CD8-positive, alpha-beta memory T cell (primary cell): ENCODE measurements at regions not wholly inside any gene's neighbourhood (a gene's known extent, or its start where the extent isn't known, plus 50 kb on each side); places are given as distances from the start of the nearest gene placed in this dataset.
A peak's percentile ranks its signal among the peaks of the same experiment; 100 is the strongest.

Experiments
- CTCF ChIA-PET: fragments of 350-600 bp; sonication (Branson Sonifier 250); formaldehyde crosslinking; loops from one replicate; lab custom pipeline; 2021; ENCODE audit warnings: antibody characterized with exemption; lab: Charles Lee
- POLR2A ChIA-PET: fragments of 350-600 bp; sonication (Branson Sonifier 250); formaldehyde crosslinking; loops from one replicate; lab custom pipeline; 2021; ENCODE audit warnings: antibody characterized with exemption; lab: Charles Lee
- DNase-seq, 5 donors: peaks; one replicate each; pipeline versions ENCODE4 v3.0.0 to v3.0.0-alpha.2; 2020 to 2022; ENCODE audit warnings: mixed read lengths in 1 of 5
- H3K27ac ChIP-seq: one replicate; pipeline ENCODE4 v1.7.0; 2013; ENCODE audit warnings: low read depth, mild to moderate bottlenecking, low read length, moderate library complexity
- H3K27me3 ChIP-seq: 2 replicates; pipeline ENCODE4 v1.7.0; 2013; ENCODE audit warnings: low read length, mild to moderate bottlenecking; ENCODE audit not compliant: insufficient read depth, poor library complexity, severe bottlenecking
- H3K36me3 ChIP-seq: 2 replicates; pipeline ENCODE4 v1.7.0; 2013; ENCODE audit warnings: mild to moderate bottlenecking, low read length, moderate library complexity; ENCODE audit not compliant: insufficient read depth
- H3K4me1 ChIP-seq: 2 replicates; pipeline ENCODE4 v1.7.0; 2013; ENCODE audit warnings: mild to moderate bottlenecking, low read length, moderate library complexity; ENCODE audit not compliant: insufficient read depth
- H3K4me3 ChIP-seq: 2 replicates; pipeline ENCODE4 v1.7.0; 2013; ENCODE audit warnings: mild to moderate bottlenecking, low read length
- H3K9me3 ChIP-seq: 2 replicates; pipeline ENCODE4 v1.7.0; 2013; ENCODE audit warnings: mild to moderate bottlenecking, low read length
- H3K27ac Mint-ChIP-seq, 8 donors: one replicate each; pipeline ENCODE4 v1.8.0; 2020 to 2021; ENCODE audit warnings: mixed read lengths in 8 of 8, mild to moderate bottlenecking in 6 of 8, inconsistent platforms in 3 of 8, moderate library complexity in 3 of 8
- H3K27me3 Mint-ChIP-seq, 2 donors: one replicate each; pipeline ENCODE4 v1.8.0; 2020 to 2021; ENCODE audit warnings: mixed read lengths in 2 of 2, mild to moderate bottlenecking in 1 of 2, moderate library complexity in 1 of 2
- H3K36me3 Mint-ChIP-seq, 3 donors: one replicate each; pipeline ENCODE4 v1.8.0; 2020 to 2021; ENCODE audit warnings: mixed read lengths in 3 of 3, inconsistent platforms in 1 of 3, mild to moderate bottlenecking in 1 of 3
- H3K4me1 Mint-ChIP-seq, 3 donors: one replicate each; pipeline ENCODE4 v1.8.0; 2020 to 2021; ENCODE audit warnings: mixed read lengths in 3 of 3, inconsistent platforms in 1 of 3, mild to moderate bottlenecking in 1 of 3
- H3K4me3 Mint-ChIP-seq, 7 donors: one replicate each; pipeline ENCODE4 v1.8.0; 2020 to 2021; ENCODE audit warnings: mixed read lengths in 7 of 7, mild to moderate bottlenecking in 6 of 7, moderate library complexity in 4 of 7, inconsistent platforms in 2 of 7
- H3K9me3 Mint-ChIP-seq, 5 donors: one replicate each; pipeline ENCODE4 v1.8.0; 2020 to 2022; ENCODE audit warnings: mixed read lengths in 5 of 5, mild to moderate bottlenecking in 3 of 5, moderate library complexity in 2 of 5, inconsistent platforms in 1 of 5

DNA sequence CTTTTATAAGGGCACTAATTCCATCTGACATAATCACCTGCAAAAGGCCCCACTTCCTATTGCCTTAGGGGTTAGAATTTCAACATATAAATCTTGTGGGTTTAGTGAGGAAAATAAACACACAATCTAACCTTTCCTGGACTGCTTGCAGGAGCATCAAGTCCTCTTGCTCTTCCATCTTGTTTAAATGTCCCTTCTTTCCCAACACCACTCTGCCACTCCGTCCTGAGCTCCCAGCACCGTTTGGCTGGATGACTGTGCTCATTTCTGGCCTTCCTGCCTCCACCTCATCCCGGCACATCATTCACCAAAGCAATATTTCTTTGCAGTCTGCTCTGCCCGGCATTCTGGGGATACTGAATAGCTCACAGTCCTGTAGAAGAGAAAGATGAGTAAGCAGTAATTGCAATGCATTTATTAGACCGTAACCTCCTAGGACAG is 247.8 kb downstream of the BCL2 start:
- H3K27me3 ChIP-seq: no peaks in the 10 kb centered on the region
- H3K9me3 Mint-ChIP-seq: no peaks in the 10 kb centered on the region
- no peak overlapping the region for H3K4me3 Mint-ChIP-seq
- CTCF ChIA-PET: interaction anchor here (0.9 kb wide), 1 partner anchor 262 kb away, joined by 3 read pairs; no protein-coding TSS in a partner anchor
- peak overlapping the region in 1 of 8 donors; percentile 14 for H3K27ac Mint-ChIP-seq
- peaks cover 1 to 3% of the 10 kb centered on the region in 2 donors for H3K27me3 Mint-ChIP-seq
- DNase-seq: no peak
- POLR2A ChIA-PET: no interaction called here
- H3K36me3 Mint-ChIP-seq: no peaks in the 10 kb centered on the region
- H3K36me3 ChIP-seq: no peaks in the 10 kb centered on the region
- no peak overlapping the region for H3K27ac ChIP-seq
- H3K9me3 ChIP-seq: no peaks in the 10 kb centered on the region
- H3K4me1 ChIP-seq: peaks cover 4% of the 10 kb centered on the region
- peaks cover 10% of the 10 kb centered on the region in 3 donors for H3K4me1 Mint-ChIP-seq
- no peak overlapping the region for H3K4me3 ChIP-seq

GRCh38 chr18:63070767-63071502 is 248.6 kb downstream of the BCL2 start:
- Mint-ChIP-seq H3K4me3 (no peak overlapping the region), H3K27me3 (peaks cover 0 to 1% of the 10 kb centered on the region in 2 donors), H3K36me3 (no peaks in the 10 kb centered on the region), H3K27ac (no peak overlapping the region), H3K4me1 (peaks cover 10% of the 10 kb centered on the region in 3 donors), H3K9me3 (no peaks in the 10 kb centered on the region)
- ChIA-PET CTCF (no interaction called here), POLR2A (interaction anchor here (0.6 kb wide), 1 partner anchor 23 kb away, joined by 3 read pairs; no protein-coding TSS in a partner anchor)
- Histone ChIP-seq H3K27ac (no peak overlapping the region), H3K4me3 (no peak overlapping the region), H3K36me3 (no peaks in the 10 kb centered on the region), H3K9me3 (no peaks in the 10 kb centered on the region), H3K27me3 (no peaks in the 10 kb centered on the region), H3K4me1 (peaks cover 4% of the 10 kb centered on the region)
- DNase-seq: no peak

- Mint-ChIP-seq H3K4me1 (no peaks in the 10 kb centered on the region), H3K27me3 (peaks cover 2 to 6% of the 10 kb centered on the region in 2 donors), H3K9me3 (no peaks in the 10 kb centered on the region), H3K27ac (peak overlapping the region in 1 of 8 donors; percentile 69), H3K4me3 (no peak overlapping the region), H3K36me3 (no peaks in the 10 kb centered on the region)
- Histone ChIP-seq H3K36me3 (no peaks in the 10 kb centered on the region), H3K4me1 (no peaks in the 10 kb centered on the region), H3K9me3 (no peaks in the 10 kb centered on the region), H3K4me3 (no peak overlapping the region), H3K27me3 (no peaks in the 10 kb centered on the region), H3K27ac (no peak overlapping the region)
- DNase-seq: no peak
- POLR2A ChIA-PET: no interaction called here
- CTCF ChIA-PET: no interaction called here
Measured at GRCh38 chr18:63069496-63069895, 250.1 kb downstream of the BCL2 start.

- no peaks in the 10 kb centered on the region for H3K9me3 ChIP-seq
- no peak overlapping the region for H3K27ac Mint-ChIP-seq
- H3K36me3 Mint-ChIP-seq: no peaks in the 10 kb centered on the region
- H3K27me3 ChIP-seq: no peaks in the 10 kb centered on the region
- H3K27me3 Mint-ChIP-seq: peaks cover 5 to 14% of the 10 kb centered on the region in 2 donors
- H3K36me3 ChIP-seq: no peaks in the 10 kb centered on the region
- H3K9me3 Mint-ChIP-seq: no peaks in the 10 kb centered on the region
- no peaks in the 10 kb centered on the region for H3K4me1 ChIP-seq
- CTCF ChIA-PET: no interaction called here
- DNase-seq: no peak
- H3K4me3 ChIP-seq: no peak overlapping the region
- POLR2A ChIA-PET: no interaction called here
- H3K4me1 Mint-ChIP-seq: no peaks in the 10 kb centered on the region
- H3K27ac ChIP-seq: no peak overlapping the region
- no peak overlapping the region for H3K4me3 Mint-ChIP-seq
Measured at GRCh38 chr18:63067939-63068338, 251.6 kb downstream of the BCL2 start.

GRCh38 chr18:63065172-63065571 is 254.4 kb downstream of the BCL2 start:
- H3K9me3 Mint-ChIP-seq: no peaks in the 10 kb centered on the region
- no peaks in the 10 kb centered on the region for H3K36me3 Mint-ChIP-seq
- Histone ChIP-seq H3K4me1 (no peaks in the 10 kb centered on the region), H3K36me3 (no peaks in the 10 kb centered on the region), H3K4me3 (no peak overlapping the region), H3K27me3 (no peaks in the 10 kb centered on the region), H3K9me3 (no peaks in the 10 kb centered on the region), H3K27ac (no peak overlapping the region)
- H3K27me3 Mint-ChIP-seq: peaks cover 5 to 16% of the 10 kb centered on the region in 2 donors
- POLR2A ChIA-PET: no interaction called here
- H3K4me1 Mint-ChIP-seq: no peaks in the 10 kb centered on the region
- CTCF ChIA-PET: no interaction called here
- no peak for DNase-seq
- no peak overlapping the region for H3K4me3 Mint-ChIP-seq
- H3K27ac Mint-ChIP-seq: no peak overlapping the region

- Histone ChIP-seq H3K27me3 (no peaks in the 10 kb centered on the region), H3K4me3 (no peak overlapping the region), H3K9me3 (no peaks in the 10 kb centered on the region), H3K27ac (no peak overlapping the region), H3K4me1 (no peaks in the 10 kb centered on the region), H3K36me3 (no peaks in the 10 kb centered on the region)
- ChIA-PET POLR2A (no interaction called here), CTCF (interaction anchor here (0.9 kb wide), 1 partner anchor 263 kb away, joined by 3 read pairs; no protein-coding TSS in a partner anchor)
- H3K36me3 Mint-ChIP-seq: no peaks in the 10 kb centered on the region
- H3K27ac Mint-ChIP-seq: peak overlapping the region in 1 of 8 donors; percentile 59
- DNase-seq: no peak
- no peaks in the 10 kb centered on the region for H3K4me1 Mint-ChIP-seq
- H3K27me3 Mint-ChIP-seq: peaks cover 5 to 16% of the 10 kb centered on the region in 2 donors
- H3K9me3 Mint-ChIP-seq: no peaks in the 10 kb centered on the region
- H3K4me3 Mint-ChIP-seq: peak overlapping the region in 1 of 7 donors; percentile 8
Measured at GRCh38 chr18:63063171-63063570, 256.4 kb downstream of the BCL2 start.

GRCh38 chr18:63062246-63062645 is 257.3 kb downstream of the BCL2 start:
- Mint-ChIP-seq H3K9me3 (no peaks in the 10 kb centered on the region), H3K27me3 (peaks cover 5 to 16% of the 10 kb centered on the region in 2 donors), H3K4me3 (no peak overlapping the region), H3K36me3 (no peaks in the 10 kb centered on the region), H3K27ac (no peak overlapping the region), H3K4me1 (no peaks in the 10 kb centered on the region)
- POLR2A ChIA-PET: no interaction called here
- Histone ChIP-seq H3K27ac (no peak overlapping the region), H3K4me3 (no peak overlapping the region), H3K9me3 (no peaks in the 10 kb centered on the region), H3K4me1 (no peaks in the 10 kb centered on the region), H3K27me3 (no peaks in the 10 kb centered on the region), H3K36me3 (no peaks in the 10 kb centered on the region)
- CTCF ChIA-PET: no interaction called here
- DNase-seq: no peak

- no peaks in the 10 kb centered on the region for H3K4me1 Mint-ChIP-seq
- Histone ChIP-seq H3K9me3 (no peaks in the 10 kb centered on the region), H3K36me3 (no peaks in the 10 kb centered on the region), H3K27me3 (no peaks in the 10 kb centered on the region), H3K27ac (no peak overlapping the region), H3K4me3 (no peak overlapping the region), H3K4me1 (no peaks in the 10 kb centered on the region)
- ChIA-PET POLR2A (no interaction called here), CTCF (no interaction called here)
- H3K27me3 Mint-ChIP-seq: peaks cover 5 to 16% of the 10 kb centered on the region in 2 donors
- DNase-seq: no peak
- H3K36me3 Mint-ChIP-seq: no peaks in the 10 kb centered on the region
- no peak overlapping the region for H3K4me3 Mint-ChIP-seq
- peak overlapping the region in 1 of 8 donors; percentile 65 for H3K27ac Mint-ChIP-seq
- H3K9me3 Mint-ChIP-seq: no peaks in the 10 kb centered on the region
Measured at GRCh38 chr18:63061303-63061702, 258.3 kb downstream of the BCL2 start.
